ENCODE measurements at regions not wholly inside any gene's neighbourhood (a gene's known extent, or its start where the extent isn't known, plus 50 kb on each side); places are given as distances from the start of the nearest gene placed in this dataset.

DNA sequence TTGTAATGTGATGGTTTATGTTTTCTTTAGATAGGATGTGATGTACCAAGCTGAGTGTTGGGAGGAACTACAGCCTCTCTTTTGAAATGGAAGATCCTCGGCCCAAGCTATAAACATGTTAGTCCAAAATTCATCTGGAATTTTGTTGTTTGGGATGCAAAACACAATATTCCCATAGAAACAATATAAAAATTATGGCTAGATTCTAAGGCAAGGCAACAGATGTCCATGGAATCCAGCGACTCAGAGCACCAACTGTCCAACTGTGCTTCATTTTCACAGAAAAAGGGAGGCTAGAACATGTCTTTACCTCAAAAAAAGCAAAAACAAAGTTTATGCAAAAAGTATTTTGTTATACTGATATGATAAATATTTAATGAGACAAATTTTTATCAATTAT is 52.4 kb upstream of the ATP8B1 start:
- no peaks in the 10 kb centered on the region for H3K4me1 ChIP-seq (ENCODE audit: control insufficient read depth in 1 of 2, insufficient read depth in 2 of 2, low read length in 2 of 2)
- CTCF ChIA-PET: interaction anchor here (2.0 kb wide), 1 partner anchor 10 kb away, joined by 6 read pairs; no protein-coding TSS in a partner anchor
- no peak overlapping the region for H2AFZ ChIP-seq (ENCODE audit: low read depth, low read length, poor library complexity, severe bottlenecking)
- no peaks in the 10 kb centered on the region for H3K36me3 ChIP-seq (ENCODE audit: control insufficient read depth in 1 of 2, insufficient read depth in 2 of 2, low read length in 2 of 2)
- H4K20me1 ChIP-seq (ENCODE audit: insufficient read depth): no peaks in the 10 kb centered on the region
- H3K9me3 ChIP-seq (ENCODE audit: control insufficient read depth in 1 of 2, insufficient read depth in 1 of 2, low read depth in 1 of 2, low read length in 2 of 2): no peaks in the 10 kb centered on the region
- DNase-seq (ENCODE audit: low read depth, low spot score) (no peak), ATAC-seq (no peak)
- no peaks in the 10 kb centered on the region; the same call in 1 of the 2 replicates for H3K9me2 ChIP-seq (ENCODE audit: insufficient read depth)
- H3K4me2 ChIP-seq (ENCODE audit: low read length): no peak overlapping the region
- TF ChIP-seq FOSL1 (IDR thresholded peaks at IDR 0.05; ENCODE audit: low read depth) (no peak), REST (IDR thresholded peaks at IDR 0.05; ENCODE audit: low read depth) (no peak), CBX3 (IDR thresholded peaks at IDR 0.05; ENCODE audit: low read depth) (no peak), ELF1 (IDR thresholded peaks at IDR 0.05; ENCODE audit: borderline replicate concordance, low read depth) (no peak), SP1 (IDR thresholded peaks at IDR 0.05; ENCODE audit: low read depth) (no peak), MAX (IDR thresholded peaks at IDR 0.05) (no peak), YY1 (IDR thresholded peaks at IDR 0.05; ENCODE audit: extremely low read depth, insufficient replicate concordance, low read depth, low read length) (no peak), SIN3A (IDR thresholded peaks at IDR 0.05; ENCODE audit: low read depth) (no peak), JUND (IDR thresholded peaks at IDR 0.05) (no peak), EGR1 (IDR thresholded peaks at IDR 0.05; ENCODE audit: low read depth) (no peak), ZFX (IDR thresholded peaks at IDR 0.05) (no peak), SRF (IDR thresholded peaks at IDR 0.05; ENCODE audit: low read depth) (no peak), POLR2AphosphoS5 (IDR thresholded peaks at IDR 0.05; ENCODE audit: low read depth, low read length) (no peak), CEBPB (IDR thresholded peaks at IDR 0.05; ENCODE audit: low read depth) (no peak), EZH2 (IDR thresholded peaks at IDR 0.05) (no peak), RAD21 (IDR thresholded peaks at IDR 0.05; ENCODE audit: low read depth) (no peak), ZNF274 (IDR thresholded peaks at IDR 0.05; ENCODE audit: low read depth, low read length) (no peak), ATF3 (IDR thresholded peaks at IDR 0.05) (no peak)
- TF ChIP-seq, protein P1, sequence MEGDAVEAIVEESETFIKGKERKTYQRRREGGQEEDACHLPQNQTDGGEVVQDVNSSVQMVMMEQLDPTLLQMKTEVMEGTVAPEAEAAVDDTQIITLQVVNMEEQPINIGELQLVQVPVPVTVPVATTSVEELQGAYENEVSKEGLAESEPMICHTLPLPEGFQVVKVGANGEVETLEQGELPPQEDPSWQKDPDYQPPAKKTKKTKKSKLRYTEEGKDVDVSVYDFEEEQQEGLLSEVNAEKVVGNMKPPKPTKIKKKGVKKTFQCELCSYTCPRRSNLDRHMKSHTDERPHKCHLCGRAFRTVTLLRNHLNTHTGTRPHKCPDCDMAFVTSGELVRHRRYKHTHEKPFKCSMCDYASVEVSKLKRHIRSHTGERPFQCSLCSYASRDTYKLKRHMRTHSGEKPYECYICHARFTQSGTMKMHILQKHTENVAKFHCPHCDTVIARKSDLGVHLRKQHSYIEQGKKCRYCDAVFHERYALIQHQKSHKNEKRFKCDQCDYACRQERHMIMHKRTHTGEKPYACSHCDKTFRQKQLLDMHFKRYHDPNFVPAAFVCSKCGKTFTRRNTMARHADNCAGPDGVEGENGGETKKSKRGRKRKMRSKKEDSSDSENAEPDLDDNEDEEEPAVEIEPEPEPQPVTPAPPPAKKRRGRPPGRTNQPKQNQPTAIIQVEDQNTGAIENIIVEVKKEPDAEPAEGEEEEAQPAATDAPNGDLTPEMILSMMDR (IDR thresholded peaks at IDR 0.05 in 2 of 3, conservative IDR thresholded peaks at IDR 0.05 in 1 of 3; ENCODE audit: borderline replicate concordance in 1 of 3, insufficient read depth in 1 of 3, low read depth in 2 of 3, low read length in 2 of 3): no peak
- RAD21 ChIA-PET (ENCODE audit: low non-redundant PET in 1 of 2, low total read pairs in 2 of 2, uncharacterized antibody in 2 of 2, unreplicated experiment in 2 of 2): no interaction called here
- no peaks in the 10 kb centered on the region for H3K27me3 ChIP-seq (ENCODE audit: insufficient read depth, low read length)
- no peaks in the 10 kb centered on the region for H3K79me2 ChIP-seq (ENCODE audit: insufficient read depth, low read length)
- no peak overlapping the region for H3K9ac ChIP-seq (ENCODE audit: low read length)
- no peak overlapping the region for H3K27ac ChIP-seq (ENCODE audit: low read depth, low read length)
- BruUV-seq (replicated peaks): no TSS peak
- POLR2A ChIA-PET: interaction anchor here (1.6 kb wide), 1 partner anchor 9 kb away, joined by 3 read pairs; no protein-coding TSS in a partner anchor
- intact Hi-C loops (cut with micrococcal nuclease): loop anchor here (10.0 kb wide), 1 partner anchor 211 kb away; no protein-coding TSS in a partner anchor
- H3K4me3 ChIP-seq (replicated peaks in 1 of 2; ENCODE audit: low read depth in 1 of 2, low read length in 2 of 2): no peak overlapping the region
